Activated CD4-positive, alpha-beta T cell treated with anti-CD3 and anti-CD28 coated beads, Interleukin-2, amount 50 U/mL, for 1 hour (primary cell): ENCODE measurements at regions not wholly inside any gene's neighbourhood (a gene's known extent, or its start where the extent isn't known, plus 50 kb on each side); places are given as distances from the start of the nearest gene placed in this dataset.
"Not testable (repeated sequence)": the region's sequence is repeated elsewhere in the genome, so short reads cannot be mapped to it uniquely, and the experiment has no call there.

Source experiments
- DNase-seq: peaks from one replicate; pipeline ENCODE4 v3.0.0-alpha.2; 2020

DNA sequence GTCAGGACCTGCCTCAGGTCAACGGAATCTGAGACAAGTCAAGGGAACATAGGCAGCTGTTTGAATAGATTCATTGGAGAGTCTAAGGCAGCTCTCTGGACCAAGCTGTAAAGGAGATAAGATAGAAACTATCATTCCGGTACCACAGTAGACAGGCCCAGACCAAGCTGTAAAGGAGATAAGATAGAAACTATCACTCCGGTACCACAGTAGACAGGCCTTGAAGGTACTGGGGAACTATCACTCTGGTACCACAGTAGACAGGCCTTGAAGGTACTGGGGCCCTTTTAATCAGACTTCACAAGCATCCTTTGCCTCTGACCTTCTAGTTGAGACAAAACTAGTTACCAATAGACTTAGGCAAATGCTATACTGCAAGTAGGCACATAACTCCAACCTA lies 346.1 kb downstream of the DCDC2C start:
- no peak for DNase-seq

DNA sequence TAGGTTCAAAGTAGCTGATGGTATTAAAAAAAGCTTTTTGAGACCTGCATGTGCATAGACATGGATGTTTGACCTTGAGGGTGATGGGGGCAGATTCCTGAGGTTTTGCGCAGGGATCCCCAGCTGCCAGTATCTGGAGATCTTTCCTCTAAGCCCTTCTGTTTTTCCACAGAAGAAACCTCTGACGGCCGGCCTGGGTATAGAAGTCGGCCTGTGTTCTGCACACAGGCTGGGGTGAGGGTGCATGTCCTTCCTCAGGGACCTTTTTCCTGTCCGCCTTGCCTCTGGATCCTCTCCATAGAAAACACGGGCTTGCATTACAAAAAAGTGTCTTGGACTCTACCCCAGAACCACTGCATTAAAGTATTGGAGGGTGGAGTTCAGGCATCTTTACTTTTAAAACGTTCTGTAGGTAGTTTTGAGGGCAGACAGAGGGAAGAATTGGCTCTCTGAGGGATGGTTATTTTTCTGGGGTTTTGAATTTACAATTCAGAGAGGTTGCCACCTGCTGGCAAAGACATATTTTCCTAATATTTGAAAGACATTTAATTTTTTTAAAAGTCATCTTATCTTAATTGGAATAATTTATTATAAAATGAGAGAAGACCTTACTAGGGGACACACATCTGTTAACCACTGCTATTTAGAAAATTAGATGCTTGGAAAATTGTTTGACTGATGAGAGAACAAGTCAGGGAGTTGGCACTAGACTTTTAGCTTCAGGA lies 350.6 kb downstream of the DCDC2C start:
- no peak for DNase-seq

- no peak for DNase-seq
Observed at GRCh38 chr2:4066217-4066616, 362.8 kb downstream of the DCDC2C start.

- no peak for DNase-seq
Observed at GRCh38 chr2:4073026-4073569, 369.7 kb downstream of the DCDC2C start.

GRCh38 chr2:4077017-4077416 lies 373.6 kb downstream of the DCDC2C start:
- no peak for DNase-seq

DNA sequence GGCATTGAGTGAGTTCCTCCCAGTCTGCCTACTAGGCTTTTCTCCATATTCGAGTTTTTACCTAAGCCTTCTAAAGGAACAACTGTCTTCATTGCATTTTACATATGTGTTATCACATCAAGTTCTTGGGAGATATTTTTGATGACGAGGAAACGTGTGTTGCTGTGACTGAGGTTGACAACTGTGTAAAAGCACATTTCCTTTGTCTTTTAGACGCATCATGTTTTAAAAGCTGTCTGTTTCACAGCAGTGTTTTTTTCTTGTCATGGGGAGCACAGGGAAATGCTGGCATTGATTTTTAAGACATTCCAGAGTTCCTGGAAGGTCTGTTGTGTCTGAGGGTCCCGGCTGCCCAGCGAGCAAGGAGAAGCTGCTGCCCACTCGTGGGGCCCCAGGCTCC lies 381.8 kb downstream of the DCDC2C start:
- DNase-seq = no peak

GRCh38 chr2:4090668-4091630 lies 387.6 kb downstream of the DCDC2C start:
- no peak for DNase-seq

DNA sequence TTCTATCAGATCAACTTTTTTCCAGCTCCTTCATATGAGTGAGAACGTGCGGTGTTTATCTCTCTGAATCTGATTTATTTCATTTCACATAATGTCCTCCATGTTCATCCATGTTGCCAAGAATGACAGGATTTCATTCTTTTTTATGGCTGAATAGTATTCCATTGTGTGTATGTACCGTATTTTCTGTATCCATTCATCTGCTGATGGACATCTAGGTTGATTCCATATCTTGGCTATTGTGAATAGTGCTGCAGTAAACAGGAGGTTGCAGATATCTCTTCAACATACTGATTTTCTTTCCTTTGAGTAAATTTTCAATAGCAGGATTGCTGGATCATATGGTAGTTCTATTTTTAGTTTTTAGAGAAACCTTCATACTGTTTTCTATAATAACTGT lies 388.5 kb downstream of the DCDC2C start:
- no peak for DNase-seq

DNA sequence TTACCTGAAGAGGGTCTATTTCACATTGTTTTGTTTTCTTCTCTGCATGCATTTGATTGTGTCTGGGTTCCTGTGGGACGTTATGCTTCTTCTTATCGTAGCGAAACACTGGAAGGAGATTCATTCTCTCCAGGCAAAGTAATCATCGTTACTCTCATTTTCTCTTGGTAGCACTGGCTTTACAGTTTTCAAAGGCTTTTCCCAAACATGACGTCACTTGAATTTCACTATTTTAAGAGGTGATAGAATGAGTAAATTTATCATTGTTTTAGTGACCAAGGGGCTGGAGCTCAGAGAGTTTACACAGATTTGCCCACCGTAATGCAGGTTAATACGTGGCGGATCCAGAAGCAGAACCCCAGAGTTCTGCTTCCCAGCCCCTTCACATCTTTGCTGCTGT lies 391.4 kb downstream of the DCDC2C start:
- no peak for DNase-seq

DNA sequence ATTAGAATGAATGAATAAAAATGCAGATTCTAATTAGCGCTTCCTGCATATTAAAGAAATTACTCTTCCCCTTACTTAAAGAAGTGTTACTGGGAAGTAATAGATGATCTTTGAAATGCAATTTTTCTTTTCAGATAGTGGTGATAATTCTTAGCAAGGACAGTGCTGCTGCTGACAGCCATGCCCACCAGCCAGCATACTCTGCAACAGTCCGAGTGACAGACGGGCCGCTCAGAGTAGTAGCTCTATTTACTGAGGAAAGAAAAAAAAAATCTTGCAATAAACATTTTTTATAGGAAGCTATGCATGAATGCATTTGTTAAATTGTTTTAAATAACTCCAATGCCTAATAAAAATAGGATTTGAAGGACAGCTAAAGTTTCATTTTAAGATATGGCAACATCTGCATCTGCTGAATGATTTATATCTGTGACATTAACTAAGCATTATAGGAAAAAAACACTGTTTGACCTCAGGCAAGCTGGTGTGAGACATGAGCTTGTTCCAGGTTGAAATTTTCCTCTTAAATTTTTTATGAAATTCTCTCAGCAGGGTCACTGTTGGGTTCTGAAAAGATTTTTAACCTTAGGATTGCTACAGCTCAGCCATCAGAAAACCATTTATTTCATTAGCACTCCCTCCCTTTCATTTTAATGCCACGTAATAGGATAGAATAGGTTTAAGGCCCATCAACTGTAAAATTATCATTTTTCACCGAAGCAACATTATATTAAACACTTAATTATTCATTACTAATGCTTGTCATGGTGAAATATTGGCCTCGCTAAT lies 393.8 kb downstream of the DCDC2C start:
- no peak for DNase-seq

DNA sequence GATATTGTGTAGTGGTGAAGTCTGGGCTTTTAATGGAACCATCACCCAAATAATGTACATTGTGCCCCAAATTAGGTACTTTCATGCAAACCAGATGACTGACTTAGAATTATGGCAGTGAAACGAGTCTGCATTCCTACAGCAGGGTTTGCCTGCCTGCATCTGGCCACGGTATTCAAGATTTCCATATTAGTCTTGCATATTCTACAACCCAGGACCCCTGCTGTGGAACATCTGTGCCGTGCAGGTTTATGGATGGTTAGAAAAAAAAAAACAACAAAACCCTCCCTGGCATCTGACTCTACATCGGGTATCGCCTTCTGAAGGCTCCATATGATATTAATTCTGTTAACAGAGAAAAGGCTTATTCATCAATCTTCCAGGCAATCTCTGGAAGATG lies 394.8 kb downstream of the DCDC2C start:
- no peak for DNase-seq

DNA sequence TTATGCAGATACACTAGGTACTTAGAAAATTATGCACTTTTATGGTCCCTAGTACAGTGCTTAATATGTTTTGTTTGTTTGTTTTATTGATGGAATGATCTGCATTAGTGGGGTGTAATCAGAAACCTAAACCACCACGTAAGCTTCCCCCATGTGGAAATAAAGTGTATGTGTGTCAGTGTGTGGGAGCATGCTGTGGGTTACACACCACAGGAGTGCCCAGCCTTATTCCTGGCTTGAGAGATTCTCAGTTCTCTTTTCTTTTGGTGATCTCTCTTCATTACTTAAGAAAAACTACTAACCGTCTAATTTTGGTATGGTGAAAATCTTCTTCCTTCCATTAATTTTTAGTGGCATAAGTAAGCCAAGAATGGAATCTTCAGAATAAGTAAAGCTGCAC lies 398.6 kb downstream of the DCDC2C start:
- DNase-seq = no peak

- DNase-seq = no peak
Observed at GRCh38 chr2:4107179-4107578, 403.8 kb downstream of the DCDC2C start.

- DNase-seq = no peak
Observed at GRCh38 chr2:4110273-4110672, 406.9 kb downstream of the DCDC2C start.

DNA sequence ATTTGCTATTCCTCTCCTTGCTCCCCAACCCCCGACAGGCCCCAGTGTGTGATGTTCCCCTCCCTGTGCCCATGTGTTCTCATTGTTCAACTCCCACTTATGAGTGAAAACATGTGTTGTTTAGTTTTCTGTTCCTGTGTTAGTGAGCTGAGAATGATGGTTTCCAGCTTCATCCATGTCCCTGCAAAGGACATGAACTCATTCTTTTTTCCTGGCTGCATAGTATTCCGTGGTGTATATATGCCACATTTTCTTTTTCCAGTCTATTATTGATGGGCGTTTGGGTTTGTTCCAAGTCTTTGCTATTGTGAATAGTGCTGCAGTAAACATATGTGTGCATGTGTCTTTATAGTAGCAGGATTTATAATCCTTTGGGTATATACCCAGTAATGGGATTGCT lies 412.1 kb downstream of the DCDC2C start:
- not testable (repeated sequence) for DNase-seq

DNA sequence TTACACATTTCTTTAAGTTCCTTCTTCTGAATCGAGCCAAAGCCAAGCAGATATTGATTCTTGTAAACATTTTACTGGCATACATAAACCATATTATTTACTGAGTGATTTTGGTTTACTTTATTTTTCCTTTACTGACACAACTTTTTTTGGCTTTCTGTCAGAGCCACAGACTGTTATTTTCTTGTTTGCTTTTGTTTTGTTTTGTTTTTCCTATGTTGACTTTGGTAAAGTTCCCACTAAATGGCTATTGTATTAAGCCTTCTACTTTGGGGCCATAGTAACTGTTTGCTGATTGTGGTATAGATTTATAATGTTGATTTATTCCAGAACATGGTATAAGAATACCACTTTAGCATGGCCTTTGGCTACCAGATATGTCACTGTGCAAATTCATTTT lies 419.4 kb downstream of the DCDC2C start:
- DNase-seq = no peak

- no peak for DNase-seq
Observed at GRCh38 chr2:4130651-4131050, 427.3 kb downstream of the DCDC2C start.

DNA sequence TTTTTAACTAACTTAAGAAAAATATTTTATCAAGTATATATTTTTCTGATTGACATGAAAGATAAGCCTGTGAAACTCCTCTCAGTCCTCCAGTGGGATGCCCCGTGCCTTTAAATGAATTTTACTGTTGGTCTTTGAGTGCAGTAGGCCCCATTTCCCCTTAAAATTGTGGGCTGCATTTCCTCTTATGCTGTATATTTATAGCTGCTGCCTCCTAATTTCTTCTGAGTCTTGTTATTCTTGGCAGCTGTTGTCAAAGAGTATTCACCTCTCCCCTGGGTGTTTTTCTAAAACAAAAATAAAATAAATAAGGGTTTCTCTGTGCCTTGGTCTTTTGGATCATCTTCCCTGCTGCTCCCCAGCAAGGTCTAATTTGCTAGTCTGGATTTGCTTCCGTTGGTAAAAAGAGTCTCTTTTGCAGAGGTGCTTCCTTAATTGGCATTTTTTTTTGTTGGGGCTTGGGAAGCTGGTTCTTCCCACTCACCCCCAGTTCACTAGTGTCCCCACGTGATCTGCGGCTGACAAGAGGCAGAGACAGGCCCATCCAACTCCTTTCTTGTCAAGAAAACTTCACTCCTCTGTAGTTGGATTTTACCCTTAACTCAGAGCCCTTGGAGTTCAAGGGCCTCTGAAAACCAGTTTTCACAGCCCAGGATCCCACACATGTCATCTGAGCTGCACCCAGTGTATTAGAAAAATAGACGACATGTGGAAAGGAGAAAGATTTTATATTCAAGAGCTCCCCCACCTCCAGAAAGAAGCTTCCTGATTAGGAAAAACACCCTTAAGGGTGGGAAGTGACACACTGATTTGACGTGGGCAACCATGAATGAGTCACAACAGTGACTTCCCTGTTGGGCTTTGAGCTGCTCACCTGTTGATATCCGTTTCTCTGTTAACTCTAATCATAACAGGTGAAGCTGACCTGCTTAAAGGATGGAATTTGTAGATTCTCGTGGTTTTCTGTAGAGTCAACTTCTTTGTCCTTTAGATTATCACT lies 431.5 kb downstream of the DCDC2C start:
- DNase-seq = no peak

- no peak for DNase-seq
Observed at GRCh38 chr2:4135765-4136164, 432.4 kb downstream of the DCDC2C start.

- DNase-seq = no peak
Observed at GRCh38 chr2:4139316-4139715, 435.9 kb downstream of the DCDC2C start.

DNA sequence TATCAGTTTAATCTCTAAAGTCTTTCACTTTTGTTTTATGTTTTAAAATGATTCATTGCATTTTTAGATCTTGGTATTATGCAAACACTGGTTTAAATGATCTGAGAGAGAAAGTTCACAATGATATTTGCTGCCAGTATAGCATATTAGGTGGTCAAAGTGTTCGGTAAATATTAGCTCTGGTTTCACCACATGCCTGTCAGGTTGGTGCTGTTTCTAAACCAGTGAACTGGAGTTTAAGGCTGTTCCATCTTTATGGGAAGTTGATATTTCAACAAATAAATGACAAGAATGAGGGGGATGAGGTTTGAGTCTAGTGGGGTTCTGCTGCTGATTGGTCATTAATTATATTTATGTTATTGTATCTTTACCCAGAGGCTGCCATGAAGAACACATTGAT lies 436.4 kb downstream of the DCDC2C start:
- no peak for DNase-seq
